DMS79 treated with DMSO at 0.1 percent for 48 hours (cell line): ENCODE measurements at regions not wholly inside any gene's neighbourhood (a gene's known extent, or its start where the extent isn't known, plus 50 kb on each side); places are given as distances from the start of the nearest gene placed in this dataset.

Experiments used
- DNase-seq: peaks from one replicate; lab custom pipeline; 2025; lab: John Stamatoyannopoulos, UW

GRCh38 chr4:181293014-181293413, 950.2 kb upstream of the TENM3 start:
- DNase-seq = no peak

- no peak for DNase-seq
Measured at GRCh38 chr4:181293541-181293940, 949.7 kb upstream of the TENM3 start.

- DNase-seq = no peak
Measured at GRCh38 chr4:181294421-181294820, 948.8 kb upstream of the TENM3 start.

GRCh38 chr4:181301735-181302710, 941.2 kb upstream of the TENM3 start:
- peak; percentile 41 for DNase-seq

- DNase-seq = peak; percentile 30
Measured at GRCh38 chr4:181307824-181308223, 935.4 kb upstream of the TENM3 start.

GRCh38 chr4:181308476-181309312, 934.5 kb upstream of the TENM3 start:
- DNase-seq = peak; percentile 60

- DNase-seq = no peak
Measured at GRCh38 chr4:181312066-181312465, 931.1 kb upstream of the TENM3 start.

- peak; percentile 48 for DNase-seq
Measured at GRCh38 chr4:181319629-181320028, 923.6 kb upstream of the TENM3 start.

GRCh38 chr4:181323061-181323460, 920.1 kb upstream of the TENM3 start:
- DNase-seq = no peak

- DNase-seq = no peak
Measured at GRCh38 chr4:181330654-181331201, 912.5 kb upstream of the TENM3 start.

- DNase-seq = peak; percentile 11
Measured at GRCh38 chr4:181331214-181331613, 912.0 kb upstream of the TENM3 start.

GRCh38 chr4:181345931-181346330, 897.3 kb upstream of the TENM3 start:
- DNase-seq = no peak

- DNase-seq = peak; percentile 59
Measured at GRCh38 chr4:181350615-181351415, 892.4 kb upstream of the TENM3 start.

- DNase-seq = no peak
Measured at GRCh38 chr4:181364504-181364903, 878.7 kb upstream of the TENM3 start.

- DNase-seq = no peak
Measured at GRCh38 chr4:181365671-181366070, 877.5 kb upstream of the TENM3 start.

- DNase-seq = no peak
Measured at GRCh38 chr4:181372014-181372413, 871.2 kb upstream of the TENM3 start.

GRCh38 chr4:181376058-181376457, 867.1 kb upstream of the TENM3 start:
- no peak for DNase-seq

- no peak for DNase-seq
Measured at GRCh38 chr4:181388061-181388460, 855.1 kb upstream of the TENM3 start.

- DNase-seq = no peak
Measured at GRCh38 chr4:181416966-181417365, 826.2 kb upstream of the TENM3 start.

GRCh38 chr4:181418496-181418895, 824.7 kb upstream of the TENM3 start:
- DNase-seq = peak; percentile 62

GRCh38 chr4:181420950-181421349, 822.3 kb upstream of the TENM3 start:
- no peak for DNase-seq
